ENCODE measurements at regions not wholly inside any gene's neighbourhood (a gene's known extent, or its start where the extent isn't known, plus 50 kb on each side); places are given as distances from the start of the nearest gene placed in this dataset.
"Not testable (repeated sequence)": the region's sequence is repeated elsewhere in the genome, so short reads cannot be mapped to it uniquely, and the experiment has no call there.

DNA sequence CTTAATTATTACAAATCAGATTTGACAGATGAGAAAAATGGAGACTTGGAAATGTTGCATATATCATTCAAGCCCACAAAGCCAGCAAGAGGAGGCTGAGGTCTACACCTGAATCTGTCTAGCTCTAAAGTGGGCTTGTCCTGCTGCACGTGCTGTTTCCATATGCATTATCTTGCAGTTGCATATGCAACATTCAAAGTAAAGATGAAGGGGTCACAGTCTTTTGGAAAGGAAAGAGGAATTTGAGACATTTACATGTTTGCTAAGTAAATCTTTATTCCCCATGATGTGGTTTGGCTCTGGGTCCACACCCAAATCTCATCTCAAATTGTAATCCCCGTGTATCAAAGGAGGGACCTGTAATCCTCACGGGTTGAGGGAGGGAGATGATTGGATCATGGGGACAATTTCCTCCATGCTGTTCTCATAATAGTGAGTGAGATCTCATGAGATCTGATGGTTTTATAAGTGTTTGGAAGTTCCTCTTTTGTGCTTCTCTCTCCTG, 98.3 kb downstream of the BACH1 start:
- no peak for DNase-seq

DNA sequence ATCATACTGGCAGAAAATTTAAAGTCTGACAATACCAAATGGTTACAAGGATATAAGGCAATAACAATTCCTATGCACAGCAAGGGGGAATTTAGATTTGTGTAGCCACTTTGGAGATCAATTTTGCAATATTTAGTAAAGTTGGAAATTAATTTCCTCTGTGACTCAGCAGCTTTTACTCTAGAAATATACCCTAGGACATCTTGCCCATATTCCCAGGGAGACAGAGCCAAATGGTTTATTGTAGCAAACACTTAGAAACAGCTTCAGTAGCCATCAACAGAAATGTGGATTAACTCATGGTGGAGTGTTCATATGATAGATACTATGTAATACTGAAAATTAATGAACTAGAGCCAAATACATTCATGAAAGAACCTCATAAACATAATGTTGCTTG, 104.6 kb downstream of the BACH1 start:
- no peak for DNase-seq

DNA sequence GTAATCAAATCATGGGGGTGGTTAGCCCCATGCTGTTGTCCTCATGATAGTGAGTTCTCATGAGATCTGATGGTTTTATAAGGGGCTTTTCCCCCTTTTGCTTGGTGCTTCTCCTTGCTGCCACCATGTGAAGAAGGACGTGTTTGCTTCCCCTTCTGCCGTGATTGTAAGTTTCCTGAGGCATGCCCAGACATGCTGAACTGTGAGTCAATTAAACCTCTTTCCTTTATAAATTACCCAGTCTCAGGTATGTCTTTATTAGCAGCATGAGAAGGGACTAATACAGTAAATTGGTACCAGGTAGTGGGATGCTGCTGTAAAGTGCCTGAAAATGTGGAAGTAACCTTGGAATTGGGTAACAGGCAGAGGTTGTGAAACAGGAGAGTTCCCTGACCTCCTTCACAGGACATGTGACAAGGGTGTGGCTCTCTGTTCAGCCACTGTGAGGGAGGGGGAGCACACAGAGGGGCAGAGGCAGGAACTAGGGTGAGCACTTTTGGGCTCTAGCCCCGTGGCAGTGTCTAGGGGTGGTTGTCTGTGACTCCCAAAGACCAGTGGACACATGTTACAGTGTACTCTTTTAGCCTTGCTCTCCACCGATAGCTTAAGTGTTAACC, 105.3 kb downstream of the BACH1 start:
- no peak for DNase-seq

DNA sequence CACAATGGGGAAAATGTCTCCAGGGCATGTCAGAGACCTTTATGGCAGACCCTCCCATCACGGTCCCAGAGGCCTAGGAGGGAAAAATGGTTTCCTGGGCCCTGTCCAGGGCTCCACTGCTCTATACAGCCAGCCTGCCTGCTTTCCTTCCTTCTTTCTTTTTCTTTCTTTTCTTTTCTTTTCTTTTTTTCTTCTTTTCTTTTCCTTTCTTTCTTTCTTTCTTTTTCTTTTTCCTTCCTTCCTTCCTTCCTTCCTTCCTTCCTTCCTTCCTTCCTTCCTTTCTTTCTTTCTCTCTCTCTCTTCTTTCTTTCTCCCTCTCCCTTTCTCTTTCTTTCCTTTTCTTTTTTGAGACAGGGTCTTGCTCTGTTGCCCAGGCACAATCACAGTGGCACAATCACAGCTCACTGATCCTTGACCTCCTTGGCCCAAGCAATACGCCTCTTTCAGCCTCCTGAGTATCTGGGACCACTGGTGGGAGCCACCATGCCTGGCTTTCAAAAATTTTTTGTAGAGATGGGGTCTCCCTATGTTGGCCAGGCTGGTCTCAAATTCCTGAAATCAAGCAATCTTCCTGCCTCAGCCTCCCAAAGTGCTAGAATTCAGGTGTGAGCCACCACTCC, 106.9 kb downstream of the BACH1 start:
- DNase-seq, result no peak

DNA sequence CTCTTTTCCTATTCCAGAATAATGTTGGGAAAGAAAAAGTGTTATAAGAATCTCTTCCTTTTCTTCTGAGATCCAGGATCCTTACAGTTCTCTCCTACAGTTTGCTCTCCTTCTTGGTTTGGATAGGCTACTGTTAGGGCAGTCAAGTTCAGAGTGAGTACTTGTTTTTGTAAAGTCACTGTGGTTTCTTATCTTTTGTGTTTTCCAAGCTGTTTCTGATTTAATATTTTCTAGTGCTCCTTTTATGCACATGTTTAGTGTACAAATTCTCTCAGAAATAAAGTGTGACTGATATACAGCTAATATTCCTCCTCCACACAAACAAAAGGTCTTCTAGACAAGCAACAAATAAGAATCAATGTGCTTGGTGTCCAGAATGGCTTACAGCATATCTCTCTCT, 107.7 kb downstream of the BACH1 start:
- DNase-seq, result no peak

DNA sequence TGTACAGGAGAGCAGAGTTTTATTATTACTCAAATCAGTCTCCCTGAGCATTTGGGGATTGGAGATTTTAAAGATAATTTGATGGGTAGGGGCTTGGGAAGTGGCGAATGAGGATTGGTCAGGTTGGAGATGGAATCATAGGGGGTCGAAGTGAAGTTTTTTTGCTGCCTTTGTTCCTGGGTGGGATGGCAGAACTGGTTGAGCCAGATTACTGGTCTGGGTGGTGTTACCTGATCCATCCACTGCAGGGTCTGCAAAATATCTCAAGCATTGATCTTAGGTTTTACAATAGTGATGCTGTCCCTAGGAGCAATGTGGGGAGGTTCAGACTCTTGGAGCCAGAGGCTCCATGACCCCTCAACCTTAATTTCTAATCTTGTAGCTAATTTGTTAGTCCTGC, 108.8 kb downstream of the BACH1 start:
- DNase-seq, result no peak

DNA sequence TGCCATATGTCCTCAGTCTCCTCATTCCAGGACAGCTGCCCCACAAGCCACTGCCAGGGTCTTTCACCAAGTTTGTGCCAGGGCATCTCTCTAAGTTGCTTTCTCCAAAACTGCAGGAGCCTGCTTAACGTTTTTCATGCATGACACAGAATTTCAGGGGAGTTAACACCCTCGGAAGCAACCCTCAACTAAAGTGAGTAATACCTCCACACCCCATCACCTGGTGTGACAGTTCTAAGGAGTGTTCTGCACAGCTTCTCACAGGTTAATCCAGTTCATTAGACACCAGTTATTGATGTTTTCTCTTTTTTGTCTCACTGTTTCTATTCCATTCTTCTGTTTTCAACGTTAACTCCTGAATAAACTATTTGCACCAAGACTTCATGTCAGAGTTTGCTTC, 115.0 kb downstream of the BACH1 start:
- no peak for DNase-seq

DNA sequence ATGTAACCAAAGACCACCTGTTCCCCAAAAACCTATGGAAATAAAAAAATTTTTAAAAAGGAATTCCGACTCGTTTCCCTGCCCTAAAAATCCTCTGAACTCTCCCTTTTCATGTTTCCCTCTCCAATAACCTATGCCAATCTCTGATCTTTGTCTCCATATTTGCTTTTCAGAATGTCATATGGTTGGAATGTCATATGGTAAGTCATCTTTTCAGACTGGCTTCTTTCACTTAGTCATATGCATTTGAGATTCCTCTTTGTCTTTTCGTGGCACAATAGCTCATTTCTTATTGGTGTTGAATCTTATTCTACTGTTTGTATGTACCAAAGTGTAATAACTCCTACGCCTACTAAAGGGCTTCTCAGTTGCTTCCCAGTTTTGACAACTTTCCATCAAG, 117.5 kb downstream of the BACH1 start:
- DNase-seq, result no peak

DNA sequence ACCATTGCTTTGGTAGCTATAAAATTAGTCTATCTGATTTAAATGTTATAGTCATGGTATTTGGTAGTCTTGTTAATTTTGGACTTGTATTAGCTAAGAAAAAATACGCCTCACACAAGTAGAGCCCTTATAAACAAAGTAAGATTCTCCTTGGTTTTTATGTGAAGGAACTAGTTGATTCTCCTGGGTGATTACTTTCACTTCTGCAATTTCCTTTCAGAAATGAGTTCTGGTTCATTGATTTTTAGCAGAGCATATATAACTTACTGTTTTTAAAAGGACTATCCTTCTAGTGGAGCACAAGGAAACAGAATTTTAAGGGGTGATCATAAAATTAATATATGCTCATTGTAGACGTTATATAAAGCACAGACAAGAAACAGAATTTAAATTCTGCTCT, 120.1 kb downstream of the BACH1 start:
- DNase-seq, result peak; percentile 12

DNA sequence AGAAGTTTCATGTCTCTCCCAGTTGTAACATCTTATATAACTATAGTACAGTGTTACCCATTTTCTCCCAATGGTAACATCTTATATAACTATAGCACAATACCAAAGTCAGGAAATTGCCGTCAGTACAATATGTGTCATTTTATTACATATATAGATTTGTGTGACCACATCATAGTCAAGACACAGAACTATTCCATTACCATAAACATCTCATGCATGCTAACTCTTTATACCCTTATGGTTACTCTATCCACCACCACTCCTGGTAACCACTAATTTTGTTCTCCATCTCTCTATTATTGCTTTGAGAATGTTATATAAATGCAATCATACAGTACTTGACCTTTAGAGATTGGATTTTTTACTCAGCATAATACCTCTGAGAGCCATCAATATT, 120.7 kb downstream of the BACH1 start:
- no peak for DNase-seq

DNA sequence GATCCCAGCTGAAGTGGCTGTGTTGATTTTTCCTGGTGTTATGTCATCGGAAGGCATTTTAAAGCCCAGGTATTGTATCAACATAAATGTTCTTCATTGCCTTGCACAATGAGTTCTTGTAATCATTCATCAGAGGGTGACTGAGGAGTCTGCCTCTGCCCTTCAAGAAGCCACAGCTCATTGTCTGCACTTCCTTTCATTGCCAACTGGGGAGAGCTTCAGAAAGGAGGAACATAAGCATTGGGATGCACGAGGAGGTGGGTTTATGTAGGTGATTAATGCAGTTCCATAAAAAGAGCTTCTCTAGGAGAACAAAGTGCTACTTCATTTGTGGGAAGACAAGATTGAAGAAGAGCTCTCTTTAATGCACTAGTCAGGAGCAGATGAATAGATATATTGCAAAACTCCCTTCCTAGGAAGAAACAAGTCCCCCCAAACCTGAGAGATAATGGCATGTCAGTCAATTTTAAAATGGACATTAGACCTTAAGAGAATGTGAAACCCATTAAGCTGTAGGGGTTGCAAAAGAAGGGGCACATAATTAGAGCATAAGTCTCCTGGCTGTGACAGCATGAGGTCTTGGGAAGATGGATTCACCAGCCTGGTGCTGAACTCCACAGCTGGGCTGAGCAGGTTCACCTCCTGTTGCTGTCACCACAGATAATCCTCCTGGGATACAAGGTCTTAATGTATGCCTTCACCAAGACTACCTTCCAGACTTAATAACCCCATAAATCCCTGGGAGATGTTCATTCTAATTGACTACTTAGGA, 124.6 kb downstream of the BACH1 start:
- no peak for DNase-seq

DNA sequence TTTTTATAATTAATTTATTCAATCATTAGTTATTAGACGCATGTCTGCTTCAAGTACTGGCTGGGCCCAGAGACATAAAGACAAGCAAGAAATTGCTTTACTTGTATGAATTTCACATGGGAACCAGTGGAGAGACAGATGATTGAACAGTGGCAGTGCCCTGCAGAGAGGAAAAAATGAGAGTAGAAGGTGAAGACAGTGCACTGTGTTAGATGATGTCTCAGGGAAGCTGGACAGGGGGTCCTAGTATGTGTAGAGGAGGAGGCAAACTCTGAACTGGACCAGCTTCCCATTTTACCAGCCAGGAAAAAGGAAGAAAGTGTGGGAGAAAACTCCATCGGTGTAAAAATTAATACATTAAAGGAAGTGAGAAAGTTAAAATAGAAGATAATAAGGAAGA, 126.0 kb downstream of the BACH1 start:
- no peak for DNase-seq

DNA sequence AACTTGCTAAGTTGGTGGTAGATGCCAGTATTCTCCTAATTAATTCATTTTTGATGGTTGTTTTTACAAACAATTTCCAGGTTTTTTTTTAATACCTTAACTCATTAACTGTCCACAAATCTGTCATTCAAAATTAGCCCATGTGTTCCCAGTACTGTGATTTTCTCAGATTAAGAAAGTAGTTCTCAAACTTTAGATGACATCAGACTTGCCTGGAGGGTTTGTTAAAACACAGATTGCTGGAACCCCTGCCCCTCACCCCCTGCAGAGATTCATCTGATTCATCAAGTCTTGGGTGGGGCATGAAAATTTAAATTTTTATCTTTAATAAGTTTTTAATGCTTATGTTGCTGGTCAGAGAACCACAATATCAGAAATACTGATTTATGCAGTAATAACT, 130.5 kb downstream of the BACH1 start:
- DNase-seq, result no peak

DNA sequence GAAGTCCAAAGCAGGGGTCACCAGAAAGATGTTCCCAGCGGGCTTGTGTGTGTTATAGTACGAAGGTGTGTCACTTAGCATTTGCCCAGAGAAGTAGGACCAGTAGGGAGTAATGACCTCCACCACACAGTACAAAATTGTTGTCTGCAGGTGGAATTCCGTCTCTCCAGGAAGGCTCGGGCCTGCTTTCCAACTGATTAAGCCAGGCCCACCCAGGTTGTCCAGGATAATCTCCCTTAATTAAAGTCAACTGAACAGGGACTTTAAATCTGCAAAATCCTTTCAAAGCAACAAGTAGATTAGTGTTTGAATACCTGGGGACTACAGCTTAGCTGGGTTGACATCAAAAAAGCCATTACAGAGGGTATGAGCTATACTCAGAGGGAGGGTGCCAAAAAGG, 131.3 kb downstream of the BACH1 start:
- DNase-seq, result no peak

DNA sequence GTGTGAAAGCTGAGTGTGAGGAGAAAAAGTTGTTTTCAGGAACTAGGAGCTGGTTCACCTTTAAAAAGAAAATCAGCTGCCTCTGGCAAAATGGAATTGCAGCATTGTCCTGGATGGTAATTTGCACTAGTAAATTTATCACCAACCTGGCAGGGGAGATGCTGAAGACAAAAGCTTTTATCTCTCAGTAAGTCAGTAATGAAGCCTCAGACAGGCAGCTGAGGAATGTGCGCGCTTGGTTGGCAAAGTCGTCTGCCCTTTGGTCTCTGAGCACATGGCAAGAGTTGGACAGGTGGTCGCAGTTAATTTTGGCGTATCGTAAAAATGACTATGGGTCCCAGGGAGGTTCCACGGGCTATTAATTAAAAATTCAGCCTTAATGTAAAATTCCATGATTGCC, 131.9 kb downstream of the BACH1 start:
- DNase-seq, result no peak

DNA sequence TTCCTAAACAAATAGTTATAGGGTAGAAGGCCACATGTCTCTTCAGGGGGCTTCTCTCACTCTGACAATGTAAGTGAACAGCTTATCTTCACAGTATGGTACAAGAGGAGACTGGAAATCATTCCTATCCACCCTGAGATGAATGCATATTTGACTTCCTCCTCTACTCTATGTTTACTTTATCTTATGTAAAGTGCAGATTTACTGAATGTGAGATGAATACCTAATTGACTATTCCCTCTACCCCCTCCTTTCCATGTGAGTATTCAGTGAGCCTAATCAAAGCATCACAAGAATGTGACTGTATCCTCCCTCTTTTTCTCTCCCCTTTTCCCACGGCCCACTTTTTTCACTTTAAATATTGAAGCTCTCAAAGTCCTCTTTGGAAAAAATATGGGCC, 132.5 kb downstream of the BACH1 start:
- no peak for DNase-seq

DNA sequence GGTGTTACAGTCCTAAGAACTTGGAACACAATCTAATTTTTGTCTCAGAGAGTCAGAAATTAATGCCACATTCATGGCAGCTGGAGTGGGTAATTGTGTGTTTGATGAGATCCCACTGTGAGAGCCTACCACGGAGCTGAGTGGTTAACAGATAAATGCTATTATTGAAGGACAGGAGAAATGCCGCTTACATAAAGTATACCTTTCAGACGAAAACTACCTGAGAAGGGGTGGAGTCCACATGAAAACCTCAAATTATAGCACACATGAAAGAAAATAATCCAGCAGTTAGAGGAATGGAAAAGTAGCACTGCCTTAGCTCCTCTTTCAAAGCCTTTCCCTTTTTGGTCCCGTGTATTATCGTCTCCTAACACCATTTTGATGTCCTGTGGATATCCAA, 133.0 kb downstream of the BACH1 start:
- no peak for DNase-seq

DNA sequence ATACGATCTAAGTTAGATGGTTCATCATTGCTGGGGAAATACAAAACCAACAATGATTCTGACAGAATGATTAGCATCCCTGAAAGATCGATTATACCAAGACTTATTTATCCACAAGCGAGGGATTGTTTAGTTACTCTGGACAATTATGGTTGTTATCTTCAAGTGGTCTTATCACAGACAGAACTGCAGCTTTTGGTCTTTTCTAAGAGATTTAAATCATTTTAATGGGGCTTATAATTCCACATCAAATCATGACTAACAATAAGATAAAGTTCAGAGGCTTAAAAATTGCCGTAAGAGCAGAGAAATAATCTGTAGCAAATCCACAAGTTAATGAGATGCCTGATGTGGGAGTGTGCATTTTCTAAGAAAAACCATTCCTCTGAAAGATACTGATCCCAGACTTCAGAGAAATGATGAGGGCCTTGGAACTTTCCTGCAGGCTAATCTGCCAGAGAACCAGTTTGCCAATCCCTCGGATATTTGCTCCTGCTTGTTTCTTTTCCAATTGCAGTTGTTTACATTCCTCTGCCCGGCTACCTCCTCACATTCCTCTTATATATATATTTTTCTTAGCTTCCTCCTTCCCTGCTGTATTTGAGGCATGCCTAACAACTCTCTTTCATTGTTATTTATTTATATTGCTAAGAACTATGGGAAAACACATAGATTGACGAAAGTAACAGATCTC, 134.8 kb downstream of the BACH1 start:
- no peak for DNase-seq

DNA sequence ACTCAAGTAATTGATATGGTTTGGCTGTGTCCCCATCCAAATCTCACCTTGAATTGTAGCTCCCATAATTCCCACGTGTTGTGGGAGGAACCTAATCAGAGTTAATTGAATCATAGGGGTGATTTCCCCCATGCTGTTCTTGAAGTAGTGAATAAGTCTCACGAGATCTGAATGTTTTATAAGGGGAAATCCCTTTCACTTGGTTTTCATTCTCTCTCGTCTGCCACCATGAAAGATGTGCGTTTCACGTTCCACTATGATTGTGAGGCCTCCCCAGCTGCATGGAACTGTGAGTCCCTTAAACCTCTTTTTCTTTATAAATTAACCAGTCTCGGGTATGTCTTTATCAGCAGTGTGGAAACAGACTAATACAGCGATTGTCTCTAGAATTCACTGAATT, 135.4 kb downstream of the BACH1 start:
- no peak for DNase-seq

DNA sequence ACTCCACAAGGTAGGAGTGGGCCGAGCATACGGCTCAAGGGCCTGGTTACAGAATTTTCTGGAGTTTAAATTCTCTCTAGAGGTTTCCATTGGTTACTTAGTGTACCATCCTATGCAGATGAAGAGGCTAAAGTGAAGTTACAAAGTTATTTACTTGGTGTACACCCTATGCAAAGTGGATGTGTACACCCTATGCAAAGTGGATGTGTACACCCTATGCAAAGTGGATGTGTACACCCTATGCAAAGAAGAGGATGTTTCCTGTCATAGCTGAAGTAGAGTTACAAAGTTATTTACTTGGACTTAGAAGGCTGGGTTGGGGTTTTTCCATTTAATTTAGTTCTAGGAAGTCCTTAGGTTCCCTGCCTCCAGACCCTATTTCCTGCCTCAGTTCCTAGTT, 136.3 kb downstream of the BACH1 start:
- DNase-seq, result not testable (repeated sequence)

DNA sequence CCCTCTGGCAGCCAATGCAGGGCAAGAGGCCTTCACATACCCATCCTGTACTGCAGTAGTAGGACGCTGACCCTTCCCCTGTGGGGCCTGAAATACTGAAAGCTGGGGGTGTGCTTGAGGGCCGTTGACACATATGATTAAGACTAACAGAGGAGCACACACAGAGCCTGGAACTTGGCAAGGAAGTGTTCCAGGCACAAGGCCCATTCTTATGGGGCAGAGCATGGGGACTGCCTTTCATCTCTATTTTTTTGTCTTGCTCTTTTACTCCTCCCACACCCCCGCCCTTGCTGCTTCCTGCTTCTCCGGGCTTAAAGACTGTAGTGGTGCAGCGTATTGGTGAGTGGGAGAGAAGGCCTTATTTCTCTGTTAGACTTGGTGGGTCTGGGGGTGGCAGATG, 137.4 kb downstream of the BACH1 start:
- no peak for DNase-seq

DNA sequence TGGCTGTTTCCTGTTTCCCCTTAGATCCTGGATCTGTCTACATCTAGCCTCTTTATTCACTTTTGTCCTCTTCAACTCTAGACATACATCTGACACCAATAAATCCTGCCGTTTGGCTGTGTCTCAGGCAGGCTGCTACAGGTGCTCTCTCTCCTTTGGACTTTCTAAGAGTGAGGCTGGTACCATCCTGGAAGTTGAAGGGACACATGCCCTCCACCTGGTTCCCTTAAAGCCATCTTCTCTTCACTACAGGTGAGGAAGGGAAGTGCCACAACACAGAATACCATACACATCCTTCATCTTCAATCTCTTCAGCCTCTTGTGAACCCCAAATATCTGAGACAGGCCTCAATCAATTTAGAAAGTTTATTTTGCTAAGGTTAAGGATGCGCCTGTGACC, 137.9 kb downstream of the BACH1 start:
- DNase-seq, result no peak

DNA sequence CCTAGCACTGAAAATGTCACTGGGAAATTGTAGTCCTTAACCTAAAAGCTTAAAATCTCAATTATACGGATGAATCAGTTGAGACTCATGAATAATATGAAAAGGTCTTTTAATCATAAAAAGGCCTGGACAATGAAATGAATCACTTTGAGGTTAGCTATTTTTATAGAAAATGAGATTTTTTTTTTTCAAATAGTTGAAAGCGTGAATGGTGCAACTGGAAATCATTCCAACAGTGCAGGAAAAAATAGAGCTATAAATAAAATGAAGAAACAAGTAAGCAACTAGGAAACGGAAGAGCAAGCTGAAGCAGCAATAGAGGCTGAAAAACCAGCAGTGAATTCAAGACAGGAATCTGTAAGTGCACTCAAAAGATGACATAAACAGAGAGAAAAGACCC, 142.9 kb downstream of the BACH1 start:
- no peak for DNase-seq

Measured in SIG-M5 (cell line).